ENCODE measurements at regions not wholly inside any gene's neighbourhood (a gene's known extent, or its start where the extent isn't known, plus 50 kb on each side); places are given as distances from the start of the nearest gene placed in this dataset.
"Not testable (repeated sequence)": the region's sequence is repeated elsewhere in the genome, so short reads cannot be mapped to it uniquely, and the experiment has no call there.

DNA sequence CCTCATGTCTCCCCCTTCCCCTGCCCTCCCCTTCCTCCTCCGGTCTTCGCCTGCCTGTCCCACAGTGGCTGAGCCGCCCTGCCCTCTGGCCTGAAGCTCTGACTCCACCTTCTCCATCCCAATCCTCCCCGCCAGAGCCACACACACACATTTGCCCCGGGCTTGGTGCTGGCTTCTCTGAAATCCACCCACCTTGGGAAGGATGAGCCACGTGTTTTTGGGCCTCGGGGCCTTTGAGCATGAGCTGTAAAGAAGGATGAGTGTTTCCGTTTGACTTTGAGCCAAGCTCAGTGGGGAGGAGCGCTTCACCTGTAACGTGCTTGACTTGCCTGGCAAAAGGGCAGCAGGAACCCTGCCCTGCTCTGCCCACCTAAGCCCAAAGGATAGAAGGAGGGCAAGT, 295.1 kb downstream of the SIPA1L2 start:
- TF ChIP-seq CTCF (IDR thresholded peaks at IDR 0.05) (no peak), ZFX (IDR thresholded peaks at IDR 0.05; ENCODE audit: borderline replicate concordance) (no peak)
- H3K27ac ChIP-seq: no peak overlapping the region

- no peak overlapping the region for H3K27ac ChIP-seq
- TF ChIP-seq CTCF (IDR thresholded peaks at IDR 0.05) (no peak), ZFX (IDR thresholded peaks at IDR 0.05; ENCODE audit: borderline replicate concordance) (no peak)
Measured at GRCh38 chr1:232334246-232334645, 295.7 kb downstream of the SIPA1L2 start.

GRCh38 chr1:232333419-232333767, 296.5 kb downstream of the SIPA1L2 start:
- H3K27ac ChIP-seq: no peak overlapping the region
- TF ChIP-seq CTCF (IDR thresholded peaks at IDR 0.05) (no peak), ZFX (IDR thresholded peaks at IDR 0.05; ENCODE audit: borderline replicate concordance) (no peak)

GRCh38 chr1:232332710-232333418, 297.1 kb downstream of the SIPA1L2 start:
- H3K27ac ChIP-seq: not testable (repeated sequence)

DNA sequence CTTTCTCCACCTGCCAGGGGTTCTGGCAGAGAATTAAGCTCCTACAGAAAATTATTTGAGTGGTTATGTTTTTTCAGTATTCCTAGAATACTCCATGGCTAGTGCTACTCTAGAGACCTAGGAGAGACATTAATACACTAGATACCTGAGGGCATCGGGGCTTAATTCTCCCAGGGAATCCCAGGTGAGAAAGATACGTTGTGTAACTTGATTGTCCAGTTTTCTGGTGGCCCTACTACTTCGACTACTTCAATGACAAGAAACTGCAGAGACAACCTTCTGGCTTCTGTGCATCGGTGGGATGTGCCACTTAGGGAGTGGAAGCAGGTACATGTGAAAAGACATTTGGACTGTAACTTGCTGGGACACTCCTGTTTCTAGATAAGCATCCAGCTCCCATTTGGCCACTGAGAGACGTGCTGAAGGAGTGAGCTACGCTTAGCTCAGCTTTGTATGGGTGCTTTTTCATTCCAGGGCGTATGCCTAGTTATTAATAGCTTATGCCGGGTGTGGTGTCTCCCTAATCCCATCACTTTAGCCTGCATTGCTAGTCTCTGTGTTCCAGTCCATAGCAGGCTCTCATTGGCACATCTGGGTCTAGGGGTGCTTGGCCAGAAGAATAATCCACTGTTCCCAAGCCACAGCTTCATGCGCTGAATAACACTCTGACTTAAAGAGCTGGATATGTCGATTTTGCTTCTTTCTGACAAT, 300.7 kb downstream of the SIPA1L2 start:
- no peak for TF ChIP-seq ZFX (IDR thresholded peaks at IDR 0.05; ENCODE audit: borderline replicate concordance)
- TF ChIP-seq CTCF (IDR thresholded peaks at IDR 0.05): no peak
- H3K27ac ChIP-seq: no peak overlapping the region

GRCh38 chr1:232328486-232329102, 301.3 kb downstream of the SIPA1L2 start:
- TF ChIP-seq CTCF (IDR thresholded peaks at IDR 0.05): no peak
- TF ChIP-seq ZFX (IDR thresholded peaks at IDR 0.05; ENCODE audit: borderline replicate concordance): no peak
- no peak overlapping the region for H3K27ac ChIP-seq

DNA sequence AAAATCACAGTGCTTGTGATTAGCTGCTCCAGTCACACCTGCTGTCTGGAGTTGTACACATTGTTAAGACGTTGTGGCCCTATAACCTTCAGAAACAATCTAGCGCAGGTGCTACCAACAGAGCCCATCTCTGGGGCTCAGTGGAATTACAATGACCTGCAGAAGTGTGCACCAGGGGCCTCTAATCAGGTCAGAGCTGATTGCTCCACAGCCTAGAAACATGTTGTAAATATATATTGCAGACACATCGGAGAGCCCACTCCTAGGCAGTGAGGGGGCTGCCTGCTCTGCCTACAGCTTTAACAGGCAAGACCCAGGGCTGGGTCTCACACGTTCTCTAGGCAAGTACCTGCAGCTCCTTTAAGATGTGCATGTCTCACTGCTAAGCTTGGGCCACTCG, 302.0 kb downstream of the SIPA1L2 start:
- no peak for TF ChIP-seq CTCF (IDR thresholded peaks at IDR 0.05)
- no peak for TF ChIP-seq ZFX (IDR thresholded peaks at IDR 0.05; ENCODE audit: borderline replicate concordance)
- no peak overlapping the region for H3K27ac ChIP-seq

Measured in 22Rv1 (cell line).